GM12874 (cell line): ENCODE measurements at regions not wholly inside any gene's neighbourhood (a gene's known extent, or its start where the extent isn't known, plus 50 kb on each side); places are given as distances from the start of the nearest gene placed in this dataset.

ENCODE experiments used
- TF ChIP-seq, protein P1 (sequence below): IDR thresholded peaks from 2 replicates; pipeline ENCODE4 v1.5.1; 2011; ENCODE audit warnings: low read depth, mild to moderate bottlenecking, control low read depth, low read length, moderate library complexity; ENCODE audit not compliant: insufficient read depth

DNA sequence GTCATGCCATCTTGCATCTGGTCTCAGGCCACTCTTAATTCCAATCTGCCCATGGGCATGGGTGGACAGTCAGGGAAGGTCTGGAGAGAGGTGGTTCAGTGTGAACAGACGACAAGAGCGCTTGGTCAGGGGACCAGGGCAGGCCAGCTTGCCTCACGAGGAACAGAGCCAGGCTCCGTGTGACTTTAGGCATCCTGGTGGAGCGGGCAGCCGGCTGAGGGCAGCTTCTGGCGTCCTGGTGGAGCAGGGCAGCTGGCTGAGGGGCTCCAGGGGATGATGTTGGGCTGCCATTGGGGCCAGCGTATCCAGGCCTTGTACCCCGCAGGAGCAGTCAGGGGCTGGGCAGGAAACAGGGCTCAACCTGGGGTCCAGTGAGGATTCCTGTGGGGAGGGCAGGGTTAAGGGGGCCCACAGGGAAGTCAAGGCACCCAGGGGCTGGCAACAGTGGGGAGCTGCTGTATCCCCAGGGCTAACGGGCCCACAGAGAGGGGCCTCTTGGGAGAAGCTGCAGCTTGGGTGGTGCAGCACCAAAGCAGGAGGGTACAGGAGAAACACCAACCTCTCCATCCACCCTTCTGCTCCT is 197.9 kb upstream of the TWIST2 start:
- TF ChIP-seq, protein P1, sequence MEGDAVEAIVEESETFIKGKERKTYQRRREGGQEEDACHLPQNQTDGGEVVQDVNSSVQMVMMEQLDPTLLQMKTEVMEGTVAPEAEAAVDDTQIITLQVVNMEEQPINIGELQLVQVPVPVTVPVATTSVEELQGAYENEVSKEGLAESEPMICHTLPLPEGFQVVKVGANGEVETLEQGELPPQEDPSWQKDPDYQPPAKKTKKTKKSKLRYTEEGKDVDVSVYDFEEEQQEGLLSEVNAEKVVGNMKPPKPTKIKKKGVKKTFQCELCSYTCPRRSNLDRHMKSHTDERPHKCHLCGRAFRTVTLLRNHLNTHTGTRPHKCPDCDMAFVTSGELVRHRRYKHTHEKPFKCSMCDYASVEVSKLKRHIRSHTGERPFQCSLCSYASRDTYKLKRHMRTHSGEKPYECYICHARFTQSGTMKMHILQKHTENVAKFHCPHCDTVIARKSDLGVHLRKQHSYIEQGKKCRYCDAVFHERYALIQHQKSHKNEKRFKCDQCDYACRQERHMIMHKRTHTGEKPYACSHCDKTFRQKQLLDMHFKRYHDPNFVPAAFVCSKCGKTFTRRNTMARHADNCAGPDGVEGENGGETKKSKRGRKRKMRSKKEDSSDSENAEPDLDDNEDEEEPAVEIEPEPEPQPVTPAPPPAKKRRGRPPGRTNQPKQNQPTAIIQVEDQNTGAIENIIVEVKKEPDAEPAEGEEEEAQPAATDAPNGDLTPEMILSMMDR, result no peak

DNA sequence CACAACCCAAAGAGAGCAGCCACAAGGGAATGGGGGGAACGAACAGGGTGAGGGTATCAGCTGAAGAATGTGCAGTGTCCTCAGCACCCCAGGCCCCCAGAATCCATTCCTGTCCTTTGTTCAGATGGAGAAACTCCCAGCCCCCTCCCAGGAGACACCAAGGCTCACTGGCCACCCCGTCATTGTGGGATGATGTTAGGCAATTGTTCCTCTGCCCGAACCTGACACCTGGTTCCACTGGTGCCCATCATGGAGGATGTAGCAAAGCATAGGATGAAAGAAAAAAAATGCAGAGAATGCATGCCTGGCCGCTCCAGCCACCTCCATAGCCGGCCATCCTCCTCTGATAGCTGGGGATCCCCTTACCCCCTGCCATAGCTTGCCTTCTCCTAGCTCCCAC is 197.3 kb upstream of the TWIST2 start:
- TF ChIP-seq, protein P1, result no peak

DNA sequence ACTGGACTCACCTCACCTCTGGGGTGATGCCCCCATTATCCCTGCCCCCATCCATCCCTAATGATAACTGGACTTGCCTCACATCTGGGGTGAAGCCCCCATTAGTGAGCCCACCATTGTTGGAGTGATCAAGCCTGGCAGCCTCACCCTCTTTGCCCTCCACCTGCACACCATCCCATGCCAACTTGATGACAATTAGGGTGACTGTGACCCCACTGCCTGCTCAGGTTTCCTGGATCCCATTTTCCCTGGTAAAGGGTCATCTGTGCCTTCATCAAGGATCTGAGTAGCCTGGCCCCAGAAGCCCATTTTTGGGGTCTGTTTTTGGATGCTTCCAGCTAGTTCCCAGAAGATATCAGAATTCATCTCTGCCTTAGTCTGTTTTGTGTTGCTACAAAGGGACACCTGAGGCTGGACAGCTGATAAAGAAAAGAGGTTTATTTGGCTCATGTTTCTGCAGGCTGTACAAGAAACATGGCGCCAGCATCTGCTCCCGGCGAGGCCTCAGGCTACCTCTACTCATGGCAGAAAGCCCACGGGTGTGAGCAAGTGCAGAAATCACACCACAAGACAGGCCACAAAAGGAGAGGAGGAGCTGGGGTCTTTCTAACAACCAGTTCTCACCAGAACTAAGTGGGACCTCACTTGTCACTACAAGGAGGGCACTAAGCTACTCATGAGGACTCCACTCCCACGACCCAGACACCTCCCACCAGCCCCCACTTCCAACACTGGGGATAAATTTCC is 196.4 kb upstream of the TWIST2 start:
- TF ChIP-seq, protein P1, result no peak

DNA sequence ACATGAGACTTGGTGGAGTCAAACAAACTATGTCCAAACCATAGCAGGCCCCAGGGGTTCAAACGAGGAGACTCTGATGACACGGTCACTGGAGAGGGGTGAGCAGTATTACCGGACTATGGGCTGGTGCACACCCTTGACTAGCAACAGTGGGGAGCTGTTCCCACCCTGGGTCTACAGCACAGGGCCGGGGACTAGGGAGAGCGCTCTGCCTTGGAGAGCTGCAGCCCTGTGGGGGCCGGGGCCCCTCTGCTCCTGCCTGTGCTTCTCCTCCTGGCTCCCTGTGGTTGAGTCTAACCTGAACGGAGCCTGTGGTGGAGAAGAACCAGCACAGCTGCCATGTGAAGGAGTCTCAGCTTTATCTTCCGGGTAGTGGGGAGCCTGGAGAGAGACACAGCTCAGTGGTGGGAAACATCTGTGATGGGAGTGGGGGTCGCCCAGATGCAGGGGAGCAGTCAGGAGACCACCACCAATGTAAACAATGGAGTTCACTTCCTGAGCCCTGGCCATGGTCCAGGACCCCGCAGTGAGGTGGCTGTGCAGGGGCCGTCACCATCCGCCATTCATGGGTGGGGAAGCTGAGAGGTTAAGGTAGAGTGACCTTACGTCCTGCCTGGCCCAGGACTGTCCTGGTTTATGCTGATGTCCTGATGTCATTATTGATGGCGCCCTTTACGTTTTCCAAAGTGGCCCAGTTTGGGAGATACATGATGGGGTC is 195.7 kb upstream of the TWIST2 start:
- TF ChIP-seq, protein P1, result no peak

DNA sequence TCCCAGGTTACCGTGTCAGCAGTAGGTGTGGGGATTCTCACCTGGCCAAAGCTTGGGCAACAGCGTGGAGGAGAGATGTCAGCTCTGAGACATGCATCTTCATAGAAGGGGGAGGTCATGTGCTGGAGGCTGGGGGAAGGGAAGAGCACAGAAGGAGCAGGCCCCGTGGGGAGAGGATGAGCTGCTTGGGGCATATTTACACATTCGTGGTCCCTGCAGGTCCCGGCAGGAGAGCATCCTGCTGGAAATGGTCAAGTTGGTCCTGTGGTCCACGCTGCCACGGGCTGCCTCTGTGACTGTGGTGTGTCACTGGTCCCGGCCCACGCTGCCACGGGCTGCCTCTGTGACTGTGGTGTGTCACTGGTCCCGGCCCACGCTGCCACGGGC is 195.1 kb upstream of the TWIST2 start:
- TF ChIP-seq, protein P1, result no peak

DNA sequence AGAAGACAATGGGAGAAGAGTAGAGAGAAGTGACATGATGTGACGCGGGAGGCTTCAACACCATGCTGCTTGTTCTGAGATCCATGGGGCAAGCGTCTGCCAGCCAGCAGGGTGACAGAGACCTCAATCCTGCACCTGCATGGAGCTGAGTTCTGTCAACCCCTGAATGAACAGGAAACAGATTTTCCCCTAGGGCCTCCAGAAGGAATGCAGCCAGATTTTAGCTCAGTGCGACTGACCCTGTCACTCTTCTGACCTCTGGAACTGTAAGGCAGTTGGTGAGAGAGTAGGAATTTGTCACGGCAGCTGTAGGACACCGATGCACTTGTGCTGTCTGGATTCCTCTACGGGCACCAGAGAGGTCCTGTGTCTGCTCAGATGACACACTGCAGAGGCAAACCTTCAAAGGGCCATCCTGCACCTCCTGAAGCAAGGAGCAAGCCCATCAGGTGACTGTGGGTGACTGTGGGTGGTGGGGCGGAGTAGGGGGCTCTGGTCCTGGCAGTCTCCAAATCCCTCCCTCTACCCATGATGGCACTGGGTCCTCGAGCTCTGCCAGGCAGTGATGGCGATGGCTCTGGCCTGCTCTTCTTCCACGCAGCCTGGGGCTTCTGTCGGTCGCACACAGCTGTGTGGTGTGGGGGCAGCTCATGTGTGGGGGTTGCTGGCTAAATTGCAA is 194.3 kb upstream of the TWIST2 start:
- TF ChIP-seq, protein P1, result no peak
